Right kidney (tissue), 1 donor: ENCODE measurements at regions not wholly inside any gene's neighbourhood (a gene's known extent, or its start where the extent isn't known, plus 50 kb on each side); places are given as distances from the start of the nearest gene placed in this dataset.
"Not testable (repeated sequence)": the region's sequence is repeated elsewhere in the genome, so short reads cannot be mapped to it uniquely, and the experiment has no call there.

Source experiments
- DNase-seq: peaks from one replicate; pipeline ENCODE4 v3.0.0-alpha.2; 2016

DNA sequence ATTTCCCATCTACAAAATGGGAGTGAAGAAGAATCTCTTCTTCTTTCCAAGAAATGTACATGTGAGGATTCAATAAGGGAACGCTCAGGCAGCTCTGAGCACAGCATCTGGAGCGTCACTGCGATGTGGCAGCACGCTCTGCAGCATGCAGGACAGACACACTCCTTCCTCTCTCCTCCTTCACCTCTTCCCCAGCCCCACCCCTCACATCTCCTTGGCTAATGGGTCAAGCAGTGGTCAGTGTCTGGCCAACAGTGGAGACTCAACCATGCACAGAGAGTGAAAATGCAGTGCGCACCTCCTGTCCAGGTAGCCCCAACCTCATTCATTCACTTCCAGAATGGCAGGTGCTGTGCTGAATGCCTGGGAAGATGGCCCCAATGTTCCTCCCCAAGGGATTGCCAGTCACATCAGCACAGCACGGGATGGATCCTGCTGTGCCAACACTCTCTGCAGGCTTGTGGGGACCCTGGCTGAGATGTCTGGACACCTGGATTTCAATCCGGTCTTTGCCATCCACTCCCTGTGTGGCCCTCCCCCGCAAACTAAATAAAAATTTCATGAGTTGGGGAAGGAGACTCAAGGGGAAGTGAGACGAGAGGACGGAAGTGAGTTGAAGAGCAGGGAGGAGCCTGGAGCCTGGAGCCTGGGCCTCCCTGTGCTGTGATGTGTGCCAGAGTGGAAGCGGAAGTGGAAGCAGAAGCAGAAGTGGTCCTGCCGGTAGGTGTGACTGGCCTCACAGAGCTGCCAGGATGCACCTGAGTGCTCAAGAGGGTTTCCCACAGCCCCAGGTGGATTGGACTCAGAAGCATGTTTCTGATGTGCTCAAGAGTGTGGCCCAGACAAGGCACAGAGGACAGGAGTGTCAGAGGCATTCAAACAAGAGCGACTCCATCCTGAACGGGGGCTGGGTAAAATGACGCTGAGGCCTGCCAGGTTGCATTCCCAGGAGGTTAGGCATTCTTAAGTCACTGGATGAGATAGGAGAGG is 163.9 kb downstream of the SMAD6 start:
- DNase-seq, result no peak

- DNase-seq, result no peak
Observed at GRCh38 chr15:66866656-66867055, 164.6 kb downstream of the SMAD6 start.

DNA sequence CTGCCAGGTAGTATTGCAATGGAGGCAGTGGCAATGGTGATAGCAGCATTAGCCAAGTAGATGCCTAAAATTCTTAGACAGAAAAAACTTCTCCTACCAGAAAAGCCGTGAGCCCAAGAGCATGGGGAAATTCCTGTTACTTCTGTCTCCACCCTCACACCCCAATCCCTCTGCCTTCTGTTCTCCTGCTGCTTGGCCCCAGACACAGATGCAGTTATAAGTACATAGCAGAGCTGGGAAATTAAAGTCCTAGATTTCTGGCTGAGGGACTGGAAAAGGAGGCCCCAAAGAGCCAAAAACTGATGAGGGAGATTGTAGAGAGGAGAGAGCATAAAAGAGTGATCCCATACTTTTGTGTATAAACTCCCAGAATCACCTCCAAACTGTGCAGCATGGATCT is 166.9 kb downstream of the SMAD6 start:
- DNase-seq, result no peak

DNA sequence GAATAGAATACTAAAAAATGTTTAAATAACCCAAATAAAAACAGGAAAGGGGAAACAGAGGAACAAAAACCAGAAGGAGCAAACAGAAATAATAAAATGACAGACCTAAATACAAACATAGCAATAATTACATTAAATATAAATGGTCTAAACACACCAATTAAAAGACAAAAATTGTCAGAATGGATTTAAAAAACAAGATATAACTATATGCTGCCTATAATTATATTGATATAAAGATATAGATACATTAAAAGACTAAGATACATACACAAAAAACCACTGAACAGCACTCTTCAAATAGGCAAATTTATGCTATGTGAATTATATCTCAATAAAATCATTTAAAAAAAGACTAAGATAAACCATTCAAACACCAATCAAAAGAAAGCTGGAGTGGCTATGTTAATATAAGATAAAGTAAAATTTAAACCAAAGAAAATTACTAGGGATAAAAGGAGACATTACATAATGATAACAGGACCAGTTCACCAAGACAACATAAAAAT is 168.9 kb downstream of the SMAD6 start:
- no peak for DNase-seq

DNA sequence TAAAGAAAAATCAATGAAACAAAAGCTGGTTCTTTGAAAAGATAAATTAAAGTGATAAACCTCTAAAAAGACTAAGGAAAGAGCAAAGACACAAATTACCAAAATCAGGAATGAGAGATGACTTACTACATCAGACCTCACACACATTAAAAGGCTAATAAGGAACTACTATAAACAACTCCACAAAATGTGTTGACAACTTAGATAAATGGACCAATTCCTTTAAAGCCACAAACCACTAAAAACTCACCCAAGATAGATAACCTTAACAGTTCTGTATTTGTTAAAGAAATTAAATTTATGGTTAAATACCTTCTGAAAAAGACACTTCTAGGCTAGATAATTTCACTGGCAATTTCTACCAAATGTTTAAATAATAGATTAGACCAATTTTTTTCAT is 170.4 kb downstream of the SMAD6 start:
- no peak for DNase-seq

GRCh38 chr15:66873331-66873730 is 171.3 kb downstream of the SMAD6 start:
- DNase-seq, result not testable (repeated sequence)

DNA sequence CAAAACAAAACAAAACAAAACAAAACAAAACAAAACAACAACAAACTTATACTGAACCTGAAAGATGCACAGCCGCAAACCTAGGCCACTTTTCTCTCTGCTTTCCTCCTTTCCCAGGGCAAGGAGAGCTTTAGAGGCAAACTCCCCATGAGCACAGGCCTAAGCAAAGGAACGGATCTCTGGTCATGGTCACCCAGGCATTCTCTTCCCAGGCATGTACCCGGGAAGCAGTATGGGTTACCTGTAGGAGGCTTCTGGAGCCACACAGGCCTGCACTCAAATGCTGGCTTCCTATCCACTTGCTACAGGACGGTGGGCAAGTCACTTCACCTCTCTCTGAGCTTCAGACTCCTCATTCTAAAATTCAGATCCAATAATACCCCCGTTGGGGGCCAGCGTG is 171.8 kb downstream of the SMAD6 start:
- no peak for DNase-seq

DNA sequence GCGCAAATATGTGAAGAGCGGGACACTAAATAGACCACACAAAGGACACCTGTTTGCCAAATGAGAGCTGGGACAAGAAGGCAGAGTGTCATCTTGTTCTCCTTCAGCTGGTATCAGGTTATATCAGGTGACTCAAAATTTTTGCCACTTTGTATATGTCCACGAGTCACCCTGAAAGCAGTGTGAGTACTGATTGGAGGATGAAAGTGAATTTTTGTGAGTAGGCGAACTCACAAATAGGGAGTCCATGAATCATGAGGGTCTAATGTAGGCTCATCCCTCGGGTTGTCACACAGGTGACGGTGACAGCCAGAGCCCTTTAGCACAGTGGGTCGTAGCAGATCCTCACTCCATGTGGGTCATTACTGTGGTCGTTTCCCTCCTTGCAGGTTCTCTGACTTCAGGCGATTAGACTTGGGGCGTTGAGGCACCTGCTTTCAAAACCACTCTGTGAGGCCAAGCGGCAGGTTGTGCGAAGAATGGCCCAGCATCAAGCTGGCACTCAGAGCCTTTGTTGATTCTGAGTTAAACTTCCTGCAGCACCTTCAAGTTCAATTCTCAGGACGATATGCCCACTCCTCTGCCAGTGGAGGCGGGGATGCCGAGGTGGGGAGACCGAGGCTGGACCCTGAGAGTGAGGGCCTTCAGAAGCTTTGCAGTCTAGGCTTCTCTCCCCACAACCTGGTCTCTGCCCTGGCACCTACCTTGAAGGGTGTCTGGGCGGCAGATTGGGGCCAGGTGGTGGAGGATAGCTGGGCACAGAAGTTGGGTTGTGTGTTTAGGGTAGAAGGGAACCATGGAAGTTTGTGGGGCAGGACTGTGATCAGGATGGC is 173.8 kb downstream of the SMAD6 start:
- no peak for DNase-seq

- DNase-seq, result no peak
Observed at GRCh38 chr15:66876421-66876730, 174.3 kb downstream of the SMAD6 start.

GRCh38 chr15:66876731-66877476 is 174.9 kb downstream of the SMAD6 start:
- no peak for DNase-seq

DNA sequence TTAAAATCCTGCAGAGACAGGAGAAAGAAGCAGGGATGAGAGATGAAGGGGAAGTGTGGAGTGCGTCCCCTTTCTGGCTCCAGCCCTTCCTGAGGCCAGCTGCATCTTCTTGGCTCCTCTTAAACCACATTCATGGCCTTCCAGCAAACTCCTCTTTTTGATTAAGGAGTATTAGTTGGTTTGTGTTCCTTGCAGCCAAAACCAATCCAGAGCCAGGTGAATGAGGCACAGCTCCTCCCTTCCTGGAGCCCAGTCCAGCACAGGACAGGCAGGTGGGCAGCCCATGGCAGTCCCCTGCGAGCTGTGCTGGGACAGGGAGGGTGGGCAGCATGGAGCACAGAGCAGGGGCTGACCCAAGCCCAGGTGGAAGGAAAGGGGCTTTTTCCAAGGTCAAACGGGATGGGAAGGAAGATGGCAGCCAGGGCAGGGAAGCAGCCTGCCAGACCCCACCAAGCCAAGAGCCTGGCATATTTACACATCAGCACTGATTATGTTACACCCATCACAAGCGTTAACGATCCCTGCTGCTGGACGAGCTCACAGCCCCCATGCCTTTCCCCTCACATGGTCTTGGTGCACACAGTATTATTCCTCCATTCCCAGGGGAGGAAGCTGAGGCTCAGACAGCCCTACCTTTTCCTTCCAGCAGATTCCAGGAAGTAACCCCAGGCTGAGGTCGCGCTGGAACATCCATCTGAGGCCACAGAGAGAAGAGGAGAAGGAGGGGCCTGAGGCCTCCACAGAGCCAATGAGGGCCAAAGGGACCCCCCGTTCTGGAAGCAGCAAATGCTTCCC is 175.6 kb downstream of the SMAD6 start:
- no peak for DNase-seq

DNA sequence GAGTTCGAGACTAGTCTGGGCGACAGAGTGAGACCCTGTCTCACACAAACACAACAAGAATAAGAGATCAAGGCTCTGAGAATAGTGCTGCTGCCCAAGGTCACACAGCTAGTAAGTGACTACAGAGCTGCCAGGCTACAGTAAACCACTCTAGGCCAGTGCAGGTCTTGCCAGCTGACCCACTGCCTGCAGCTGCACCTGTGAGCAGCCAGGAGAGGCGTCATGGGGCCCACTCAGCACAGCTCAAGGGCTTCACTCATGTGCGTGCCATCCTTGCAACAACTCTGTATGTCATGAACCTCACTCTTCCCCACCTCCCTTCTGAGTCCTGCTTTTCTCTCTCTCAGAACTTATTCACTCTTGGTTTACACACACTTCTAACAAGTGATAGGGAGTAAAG is 176.7 kb downstream of the SMAD6 start:
- no peak for DNase-seq

DNA sequence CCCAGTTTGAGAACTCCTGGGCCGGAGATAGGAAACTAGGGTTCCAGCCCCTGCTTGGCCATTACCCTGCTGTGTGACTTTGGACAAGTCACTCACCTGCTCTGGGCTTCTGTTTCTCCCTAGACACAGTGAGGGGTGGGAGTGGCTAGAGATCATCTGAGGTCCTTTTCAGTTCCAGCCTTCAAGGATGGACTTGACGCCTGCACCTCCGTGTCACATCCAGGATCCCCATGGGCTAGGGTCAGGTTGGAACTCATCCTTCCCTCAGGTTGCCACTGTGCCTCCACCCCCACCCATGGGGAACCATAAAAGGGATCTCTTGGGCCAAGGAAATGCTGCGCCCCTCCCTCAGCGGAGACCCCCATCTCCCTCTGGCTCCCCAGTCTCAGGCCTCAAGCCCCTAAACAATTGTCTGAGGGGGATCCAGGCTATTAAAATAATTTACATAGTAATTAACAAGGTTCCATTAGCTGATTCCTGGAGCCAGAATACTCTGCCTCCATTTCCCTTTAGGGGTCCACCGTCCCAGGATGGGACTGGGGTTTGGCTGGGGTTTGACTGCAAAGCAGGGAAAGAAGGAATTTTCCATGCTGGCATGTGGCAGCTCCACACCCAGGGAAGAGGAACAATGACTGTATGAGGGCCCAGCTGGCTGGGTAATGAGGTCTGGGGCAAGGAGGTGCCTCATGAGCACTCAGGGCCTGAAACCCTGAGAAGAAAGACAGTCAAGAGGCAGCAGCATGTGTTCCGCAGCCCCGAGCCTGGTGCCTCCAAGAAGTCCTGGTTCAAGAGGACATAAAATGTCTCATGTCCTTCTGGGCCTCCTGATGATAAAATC is 177.7 kb downstream of the SMAD6 start:
- DNase-seq, result no peak

DNA sequence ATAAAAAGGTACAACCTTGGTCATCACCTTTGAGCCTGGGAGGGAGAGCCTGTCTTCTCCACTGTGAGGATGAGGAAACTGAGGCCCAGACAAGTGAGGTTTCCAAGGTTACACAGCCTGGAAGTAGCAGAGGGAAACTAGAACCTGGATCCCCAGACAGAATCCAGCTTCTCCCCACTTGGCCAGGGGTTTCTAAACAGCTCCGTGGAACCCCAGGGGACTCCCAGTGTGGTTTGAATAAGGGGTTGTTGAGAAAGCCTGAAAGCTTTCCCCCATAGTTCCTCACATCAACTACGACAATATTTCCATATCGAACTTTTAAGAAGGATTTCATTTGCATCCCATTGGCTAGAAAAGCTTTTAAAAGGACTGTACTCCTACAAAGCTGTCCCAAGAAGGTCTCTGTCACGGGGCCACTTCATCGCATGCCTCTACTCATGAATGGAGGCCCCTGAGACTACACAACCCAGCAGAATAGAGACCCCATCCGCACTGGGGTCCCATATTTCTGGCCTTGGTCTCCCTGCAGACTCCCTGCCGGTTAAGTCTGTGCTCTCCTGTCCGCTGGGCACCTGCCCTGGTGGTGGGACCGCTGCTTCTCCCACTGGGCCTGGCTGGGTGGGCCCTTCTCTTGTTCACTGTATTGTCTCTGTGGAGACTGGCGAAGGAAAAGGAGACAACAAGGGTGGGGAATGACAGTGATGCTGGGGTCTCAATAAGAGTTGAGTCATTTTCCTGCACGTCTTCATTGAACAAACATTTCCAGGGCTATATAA is 178.5 kb downstream of the SMAD6 start:
- DNase-seq, result no peak

DNA sequence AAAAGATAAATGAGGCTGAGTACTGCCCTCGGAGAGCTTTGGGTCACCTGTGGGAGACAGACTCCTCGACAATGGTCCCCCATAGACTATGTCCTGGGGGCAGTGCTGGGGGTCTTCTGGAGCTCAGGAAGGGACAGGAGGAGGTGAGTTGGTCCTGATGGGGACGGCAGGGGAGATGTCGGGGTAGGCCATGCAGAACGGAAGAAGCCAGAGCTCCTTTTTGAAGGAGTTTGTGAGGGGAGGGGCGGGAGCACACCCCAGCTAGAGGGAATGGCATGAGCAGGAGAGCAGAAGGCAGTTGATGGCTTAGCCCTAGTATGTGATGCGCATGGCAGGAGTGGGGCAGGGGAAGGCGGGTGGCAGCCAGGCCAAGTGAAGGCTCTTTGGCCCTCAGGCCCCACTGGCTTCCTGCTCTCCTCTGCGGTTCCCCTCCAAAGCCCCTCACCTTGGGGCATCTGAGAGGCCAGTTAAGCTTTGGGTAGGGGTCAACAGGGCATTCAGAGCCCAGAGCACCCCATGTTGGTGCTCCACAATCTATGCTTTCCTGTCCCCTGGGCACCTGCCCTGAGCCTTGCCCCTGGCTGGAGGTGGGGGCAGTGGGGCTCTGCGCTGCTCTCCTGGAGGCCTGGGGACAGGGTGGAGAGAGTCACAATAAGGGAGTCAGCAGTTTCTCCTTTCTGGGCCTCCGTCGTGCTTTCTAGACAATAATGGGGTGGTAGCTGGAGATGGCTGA is 179.3 kb downstream of the SMAD6 start:
- no peak for DNase-seq

DNA sequence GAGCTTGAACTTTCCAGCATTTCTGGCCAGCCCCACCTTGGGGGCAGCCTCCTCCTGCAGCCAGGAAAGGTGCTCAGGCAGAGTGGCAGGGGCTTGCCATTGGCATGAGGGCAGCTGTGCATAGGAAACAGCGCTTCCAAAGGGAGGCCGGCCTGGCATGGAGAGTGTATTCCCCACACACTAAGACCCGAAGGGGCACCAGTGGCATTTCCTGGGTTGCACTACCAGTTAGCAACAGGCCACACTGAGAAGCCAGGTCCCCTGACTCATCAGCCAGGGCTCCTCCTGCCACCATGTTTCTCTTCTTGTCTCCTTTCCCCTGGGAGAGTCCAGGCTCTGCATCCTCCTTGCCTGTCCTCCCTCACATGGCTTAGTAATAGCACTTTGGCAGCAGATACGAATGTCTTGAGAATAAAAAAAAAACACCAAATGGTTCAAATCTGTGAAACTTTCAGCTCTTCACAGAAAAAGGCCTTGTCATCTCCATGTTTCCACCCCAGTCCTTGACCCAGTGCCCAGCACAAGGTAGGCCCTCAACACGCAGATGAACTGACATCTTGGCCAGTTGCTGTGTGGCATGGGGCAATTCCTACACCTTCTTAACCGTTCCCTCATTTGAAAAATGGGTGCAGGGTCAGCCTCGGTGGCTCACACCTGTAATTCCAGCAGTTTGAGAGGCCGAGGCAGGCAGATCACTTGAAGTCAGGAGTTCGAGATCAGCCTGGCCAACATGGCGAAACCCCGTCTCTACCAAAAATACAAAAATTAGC is 180.4 kb downstream of the SMAD6 start:
- no peak for DNase-seq

DNA sequence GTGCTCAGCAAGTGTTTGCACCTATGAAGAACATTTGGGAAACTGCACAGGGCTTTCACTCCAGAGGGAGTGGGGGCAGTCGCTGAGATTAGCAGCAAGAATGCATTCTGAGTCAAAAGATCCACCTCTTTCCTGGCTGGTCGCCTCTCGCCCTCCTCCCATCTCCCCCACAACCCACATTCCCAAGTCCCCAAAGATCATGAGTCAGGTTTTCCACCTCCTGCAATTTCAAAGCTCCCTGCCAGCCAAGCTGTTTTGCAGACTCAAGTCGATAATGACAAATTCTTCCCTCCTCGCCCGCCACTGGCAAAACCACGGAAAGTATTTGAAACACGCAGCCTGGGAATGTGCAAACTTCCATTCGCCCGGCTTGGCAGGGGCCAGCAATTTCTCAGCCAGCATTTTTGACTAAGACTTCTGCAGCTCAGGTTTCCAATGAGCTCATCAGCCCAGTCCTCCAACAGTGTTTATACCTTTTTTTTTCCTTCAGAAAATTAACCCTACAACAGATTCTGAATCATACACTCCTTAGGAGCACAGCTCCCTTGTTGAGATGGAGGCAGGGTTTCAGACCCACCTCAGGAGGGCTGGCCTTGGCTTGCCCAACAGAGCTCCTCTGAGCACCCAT is 181.4 kb downstream of the SMAD6 start:
- peak; percentile 65 for DNase-seq

GRCh38 chr15:66884115-66884622 is 181.2 kb upstream of the SMAD3 start:
- no peak for DNase-seq
